HepG2 (cell line): ENCODE measurements at regions not wholly inside any gene's neighbourhood (a gene's known extent, or its start where the extent isn't known, plus 50 kb on each side); places are given as distances from the start of the nearest gene placed in this dataset.

Experiments
- ATAC-seq: fragments of 200-7000 bp; cut with Tn5 transposase; 3 replicates; pipeline ENCODE4 v1.9.1; 2020; ENCODE audit warnings: mild to moderate bottlenecking, moderate library complexity
- BruUV-seq: library from RNA; stranded (reverse); fragments of 400-500 nt; replicated peaks from 2 replicates; lab custom pipeline; 2021; lab: Mats Ljungman, UMichigan
- CTCF ChIA-PET: fragments of 300-600 bp; formaldehyde crosslinking; extraction: SDS; loops from one replicate; lab custom pipeline; 2021; ENCODE audit warnings: low total read pairs, inconsistent platforms, low intra/inter-chr PET ratio; lab: Yijun Ruan, JAX
- POLR2A ChIA-PET: fragments of 350-600 bp; sonication (Branson Sonifier 250); formaldehyde crosslinking; loops from one replicate; lab custom pipeline; 2020; ENCODE audit warnings: antibody characterized with exemption, inconsistent platforms; lab: Yijun Ruan, JAX
- DNase-seq: peaks from one replicate; pipeline ENCODE4 v3.0.0-alpha.2; 2015; ENCODE audit warnings: low spot score
- FAIRE-seq: peaks from 3 replicates; lab custom pipeline; 2011; peaks lifted over from hg19 to GRCh38; lab: Jason Lieb, UNC
- H2AFZ ChIP-seq: one replicate; pipeline ENCODE4 v1.6.1; 2011; ENCODE audit warnings: low read length, inconsistent platforms
- H3K27ac ChIP-seq: fragments of 300-600 bp; 3 replicates; pipeline ENCODE4 v1.8.0; 2011; ENCODE audit warnings: mixed run types, mild to moderate bottlenecking, mixed read lengths, low read length, inconsistent platforms; ENCODE audit not compliant: insufficient read depth; ENCODE audit errors: extremely low read length
- H3K27me3 ChIP-seq, 2 experiments: fragments of 200-600 bp in 1 of 2; 2 replicates in 1 of 2; 3 replicates in 1 of 2; pipeline versions ENCODE4 v1.6.0 to v1.8.0; 2011; ENCODE audit warnings: low read length in 2 of 2, mild to moderate bottlenecking in 2 of 2, moderate library complexity in 2 of 2, inconsistent platforms in 1 of 2; ENCODE audit not compliant: insufficient read depth in 2 of 2, control insufficient read depth in 1 of 2
- H3K36me3 ChIP-seq, 2 experiments: fragments of 200-600 bp in 1 of 2; replicated peaks in 1 of 2; 2 replicates in 1 of 2; 3 replicates in 1 of 2; pipeline versions ENCODE4 v1.5.1 to v1.8.0; 2011; ENCODE audit warnings: low read length in 2 of 2, inconsistent platforms in 1 of 2; ENCODE audit not compliant: insufficient read depth in 2 of 2, control insufficient read depth in 1 of 2
- H3K4me1 ChIP-seq: 2 replicates; pipeline ENCODE4 v1.5.1; 2012; ENCODE audit warnings: low read length, inconsistent platforms; ENCODE audit not compliant: insufficient read depth
- H3K4me2 ChIP-seq: 2 replicates; pipeline ENCODE4 v1.6.0; 2011; ENCODE audit warnings: low read depth, low read length, inconsistent platforms
- H3K4me3 ChIP-seq, 3 experiments: fragments of 200-600 bp in 1 of 3; sonication (generic), shearing (Covaris generic) in 1 of 3; replicated peaks in 1 of 3; 2 replicates each; pipeline ENCODE4 v1.5.1; 2011 to 2016; ENCODE audit warnings: low read length in 3 of 3, inconsistent platforms in 2 of 3, low read depth in 2 of 3, mild to moderate bottlenecking in 2 of 3, control low read depth in 1 of 3, mixed read lengths in 1 of 3; ENCODE audit not compliant: insufficient read depth in 1 of 3
- H3K79me2 ChIP-seq: one replicate; pipeline ENCODE4 v1.6.1; 2011; ENCODE audit warnings: low read length, inconsistent platforms; ENCODE audit not compliant: insufficient read depth
- H3K9ac ChIP-seq: 2 replicates; pipeline ENCODE4 v1.6.0; 2011; ENCODE audit warnings: mild to moderate bottlenecking, low read depth, low read length, inconsistent platforms; ENCODE audit not compliant: insufficient read depth
- H3K9me3 ChIP-seq: 2 replicates; pipeline ENCODE4 v1.5.1; 2012; ENCODE audit warnings: mild to moderate bottlenecking, low read length
- H4K20me1 ChIP-seq: 2 replicates; pipeline ENCODE4 v1.6.0; 2011; ENCODE audit warnings: inconsistent platforms, mild to moderate bottlenecking, low read length, moderate library complexity; ENCODE audit not compliant: insufficient read depth
- ATF2 ChIP-seq: sonication (generic); formaldehyde crosslinking; IDR thresholded peaks from 2 replicates; pipeline ENCODE4 v1.4.0; 2020; ENCODE audit warnings: missing genetic modification reagents
- DPF2 ChIP-seq: sonication (generic); formaldehyde crosslinking; IDR thresholded peaks from 2 replicates; pipeline ENCODE4 v1.4.0; 2020; ENCODE audit warnings: mild to moderate bottlenecking, low read depth, missing genetic modification reagents, borderline replicate concordance
- HDAC1 ChIP-seq: sonication (generic); formaldehyde crosslinking; IDR thresholded peaks from 2 replicates; pipeline ENCODE4 v1.5.1; 2020; ENCODE audit warnings: mild to moderate bottlenecking, missing genetic modification reagents
- MYNN ChIP-seq: sonication (generic); formaldehyde crosslinking; IDR thresholded peaks from 2 replicates; pipeline ENCODE4 v1.4.0; 2020; ENCODE audit warnings: mild to moderate bottlenecking, low read depth, missing genetic modification reagents
- PHF21A ChIP-seq: sonication (generic); formaldehyde crosslinking; IDR thresholded peaks from 2 replicates; pipeline ENCODE4 v1.5.0; 2020; ENCODE audit warnings: mild to moderate bottlenecking, missing genetic modification reagents
- RFXANK ChIP-seq: IDR thresholded peaks from 2 replicates; pipeline ENCODE4 v1.6.1; 2016
- SETDB1 ChIP-seq: sonication (generic); formaldehyde crosslinking; IDR thresholded peaks from 2 replicates; pipeline ENCODE4 v1.5.1; 2020; ENCODE audit warnings: missing genetic modification reagents, mild to moderate bottlenecking, borderline replicate concordance
- TMF1 ChIP-seq: sonication (generic); formaldehyde crosslinking; IDR thresholded peaks from 2 replicates; pipeline ENCODE4 v1.8.1; 2022; ENCODE audit warnings: low read depth, missing genetic modification reagents
- ZBED4 ChIP-seq: sonication (generic); formaldehyde crosslinking; IDR thresholded peaks from 2 replicates; pipeline ENCODE4 v1.4.0; 2020; ENCODE audit warnings: missing genetic modification reagents, borderline replicate concordance
- ZNF263 ChIP-seq: sonication (generic); formaldehyde crosslinking; IDR thresholded peaks from 2 replicates; pipeline ENCODE4 v1.4.0; 2020; ENCODE audit warnings: missing genetic modification reagents
- ZNF333 ChIP-seq: sonication (generic); formaldehyde crosslinking; IDR thresholded peaks from 2 replicates; pipeline ENCODE4 v1.4.0; 2020; ENCODE audit warnings: mild to moderate bottlenecking, missing genetic modification reagents, borderline replicate concordance
- ZNF335 ChIP-seq: sonication (generic); formaldehyde crosslinking; IDR thresholded peaks from 2 replicates; pipeline ENCODE4 v1.4.0; 2020; ENCODE audit warnings: missing genetic modification reagents
- ZNF724P ChIP-seq: sonication (generic); formaldehyde crosslinking; IDR thresholded peaks from 2 replicates; pipeline ENCODE4 v1.8.0; 2022; ENCODE audit warnings: missing genetic modification reagents, borderline replicate concordance
- ZNF75D ChIP-seq: sonication (generic); formaldehyde crosslinking; IDR thresholded peaks from 2 replicates; pipeline ENCODE4 v1.8.1; 2023; ENCODE audit warnings: missing genetic modification reagents, mild to moderate bottlenecking, borderline replicate concordance
- WGBS: methylation state at CpG from one replicate; pipeline ENCODE4 v1.1.6; 2017; ENCODE audit warnings: low lambda C conversion rate; 5-methylcytosine and 5-hydroxymethylcytosine counted together
- in situ Hi-C: cut with HindIII; loops from 2 replicates; pipeline ENCODE4 v1.10.0; 2017; ENCODE audit warnings: low pct_unique_long_range_greater_than_20kb; ENCODE audit not compliant: extremely low pct_ligation_motif_present
- intact Hi-C: fragments of 100-400 bp; cut with micrococcal nuclease; formaldehyde crosslinking; loops from one replicate; pipeline ENCODE4 v1.10.0; 2022; ENCODE audit not compliant: unreplicated experiment

DNA sequence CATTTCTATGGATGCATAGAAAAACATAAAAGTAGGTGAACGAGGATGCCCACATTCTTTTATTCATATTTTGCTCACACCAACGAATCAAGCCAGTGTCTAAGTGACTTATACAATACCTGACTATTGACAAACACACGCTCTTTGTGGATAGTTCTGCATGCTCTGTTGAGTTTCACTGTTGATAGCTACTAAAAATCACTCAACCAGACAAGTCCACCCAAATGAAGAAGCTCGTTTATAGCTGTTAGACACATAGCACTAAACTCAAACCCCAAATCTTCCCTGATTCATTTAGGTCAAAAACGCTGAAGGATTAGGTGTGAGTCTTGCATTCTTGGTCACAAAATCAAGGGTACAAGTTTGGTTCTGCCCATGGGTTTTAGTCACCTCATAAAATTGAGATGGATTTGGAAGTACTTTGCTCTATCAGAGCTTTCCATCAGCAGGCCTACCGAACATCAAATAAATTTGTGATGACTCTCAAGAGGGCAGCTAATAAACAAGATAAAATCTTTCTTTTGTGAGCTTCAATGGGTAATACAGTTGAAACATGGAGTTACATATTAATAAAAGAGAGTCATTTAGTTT lies 92.7 kb upstream of the ETAA1 start:
- no peaks in the 10 kb centered on the region for H3K9me3 ChIP-seq
- WGBS, result 14% methylated on average over 6 of the region's 6 CpGs
- no peaks in the 10 kb centered on the region for H4K20me1 ChIP-seq
- no TSS peak for BruUV-seq
- H3K79me2 ChIP-seq, result no peaks in the 10 kb centered on the region
- POLR2A ChIA-PET, result no interaction called here
- H3K27ac ChIP-seq, result no peak overlapping the region
- H3K9ac ChIP-seq, result no peak overlapping the region
- no peak for TF ChIP-seq SETDB1 (CRISPR knock-in tag)
- TF ChIP-seq, all 625 proteins: peak for 0
- Histone ChIP-seq H3K4me3 (no peak overlapping the region), H3K4me1 (peaks cover 7% of the 10 kb centered on the region), H2AFZ (no peak overlapping the region), H3K36me3 (no peaks in the 10 kb centered on the region), H3K27me3 (no peaks in the 10 kb centered on the region), H3K4me2 (no peak overlapping the region)
- ATAC-seq (no peak), DNase-seq (no peak), FAIRE-seq (no peak)
- intact Hi-C loops, result no loop called here
- in situ Hi-C loops, result loop anchor here (25.0 kb wide), 1 partner anchor 867 kb away; the partner anchor contains the start of gene MEIS1
- CTCF ChIA-PET, result no interaction called here

DNA sequence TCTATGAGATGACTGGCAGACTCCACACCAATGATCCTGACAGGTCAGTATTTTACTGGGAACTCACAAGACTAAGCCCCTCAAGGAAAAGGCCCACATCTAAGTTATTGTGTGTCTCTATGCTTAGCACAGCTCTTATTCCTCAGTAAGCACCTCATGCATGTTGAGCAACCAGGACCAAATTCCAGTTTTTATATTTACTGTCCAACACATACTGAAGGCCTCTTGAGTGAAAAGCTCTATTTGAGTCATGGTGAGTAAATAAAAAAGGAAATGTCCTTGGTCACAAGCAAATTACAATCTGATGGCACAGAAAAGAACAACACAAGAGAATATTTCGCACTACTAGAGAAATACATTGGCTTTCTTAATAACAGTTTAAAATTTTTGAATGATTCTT lies 87.9 kb upstream of the ETAA1 start:
- BruUV-seq, result no TSS peak
- POLR2A ChIA-PET, result no interaction called here
- no peaks in the 10 kb centered on the region for H3K27me3 ChIP-seq
- DNase-seq (peak; percentile 89), ATAC-seq (peak; percentile 100), FAIRE-seq (peak; percentile 84)
- no peak overlapping the region for H3K27ac ChIP-seq
- H3K9ac ChIP-seq, result no peak overlapping the region
- H2AFZ ChIP-seq, result no peak overlapping the region
- in situ Hi-C loops, result loop anchor here (25.0 kb wide), 1 partner anchor 872 kb away; the partner anchor contains the start of gene MEIS1
- H3K36me3 ChIP-seq, result no peaks in the 10 kb centered on the region
- CTCF ChIA-PET, result no interaction called here
- H3K79me2 ChIP-seq, result no peaks in the 10 kb centered on the region
- no peak overlapping the region for H3K4me3 ChIP-seq
- 2% methylated on average over 1 of the region's 1 CpG for WGBS
- H3K9me3 ChIP-seq, result no peaks in the 10 kb centered on the region
- intact Hi-C loops, result no loop called here
- H4K20me1 ChIP-seq, result no peaks in the 10 kb centered on the region
- H3K4me1 ChIP-seq, result peaks cover 15% of the 10 kb centered on the region
- H3K4me2 ChIP-seq, result peak overlapping the region; percentile 14; the same call in 1 of the 2 replicates
- TF ChIP-seq HDAC1, result peak; percentile 63
- TF ChIP-seq ATF2 (CRISPR knock-in tag), result 0 out of 2 replicates have a peak, but pooled peaks have one; percentile 40
- no peak for TF ChIP-seq ZNF333 (CRISPR knock-in tag)
- no peak for TF ChIP-seq MYNN
- no peak for TF ChIP-seq ZNF75D
- no peak for TF ChIP-seq ZBED4 (CRISPR knock-in tag)
- TF ChIP-seq PHF21A (CRISPR knock-in tag), result peak; percentile 62; the same call in 1 of the 2 replicates
- no peak for TF ChIP-seq ZNF263 (CRISPR knock-in tag)
- peak; percentile 68 for TF ChIP-seq DPF2 (CRISPR knock-in tag)
- no peak for TF ChIP-seq ZNF724P (CRISPR knock-in tag)
- TF ChIP-seq TMF1, result no peak
- TF ChIP-seq RFXANK (CRISPR knock-in tag), result no peak
- peak; percentile 62; the same call in 1 of the 2 replicates for TF ChIP-seq ZNF335 (CRISPR knock-in tag)
